Ishikawa (cell line): ENCODE measurements at regions not wholly inside any gene's neighbourhood (a gene's known extent, or its start where the extent isn't known, plus 50 kb on each side); places are given as distances from the start of the nearest gene placed in this dataset.

ENCODE experiments used
- CEBPB ChIP-seq: IDR thresholded peaks from 2 replicates; pipeline ENCODE4 v1.6.1; 2012
- CREB1 ChIP-seq: IDR thresholded peaks from 2 replicates; pipeline ENCODE4 v1.6.1; 2012; ENCODE audit warnings: low read depth
- EGR1 ChIP-seq: IDR thresholded peaks from 2 replicates; pipeline ENCODE4 v1.6.1; 2012
- EP300 ChIP-seq: IDR thresholded peaks from 2 replicates; pipeline ENCODE4 v1.6.1; 2012; ENCODE audit warnings: borderline replicate concordance
- FOXM1 ChIP-seq: IDR thresholded peaks from 2 replicates; pipeline ENCODE4 v1.6.1; 2012; ENCODE audit warnings: low read depth, borderline replicate concordance
- MAX ChIP-seq: IDR thresholded peaks from 2 replicates; pipeline ENCODE4 v1.6.1; 2012
- NFIC ChIP-seq: IDR thresholded peaks from 2 replicates; pipeline ENCODE4 v1.6.1; 2012
- RAD21 ChIP-seq: IDR thresholded peaks from 2 replicates; pipeline ENCODE4 v1.6.1; 2012; ENCODE audit warnings: low read depth
- REST ChIP-seq: IDR thresholded peaks from 2 replicates; pipeline ENCODE4 v1.6.1; 2012; ENCODE audit warnings: low read depth, mild to moderate bottlenecking
- TAF1 ChIP-seq: IDR thresholded peaks from 2 replicates; pipeline ENCODE4 v1.6.1; 2012; ENCODE audit warnings: low read depth, mild to moderate bottlenecking
- TCF12 ChIP-seq: IDR thresholded peaks from 2 replicates; pipeline ENCODE4 v1.6.1; 2012; ENCODE audit warnings: low read depth
- TEAD4 ChIP-seq: IDR thresholded peaks from 2 replicates; pipeline ENCODE4 v1.6.1; 2012
- USF1 ChIP-seq: IDR thresholded peaks from 2 replicates; pipeline ENCODE4 v1.6.1; 2012
- YY1 ChIP-seq: IDR thresholded peaks from 2 replicates; pipeline ENCODE4 v1.6.1; 2012; ENCODE audit warnings: low read depth
- ZBTB7A ChIP-seq: IDR thresholded peaks from 2 replicates; pipeline ENCODE4 v1.6.1; 2012; ENCODE audit warnings: low read depth

- TF ChIP-seq EP300, result no peak
- TF ChIP-seq RAD21, result no peak
- TF ChIP-seq USF1, result no peak
- no peak for TF ChIP-seq TAF1
- TF ChIP-seq TCF12, result no peak
- no peak for TF ChIP-seq EGR1
- no peak for TF ChIP-seq CEBPB
- TF ChIP-seq MAX, result no peak
- no peak for TF ChIP-seq YY1
- no peak for TF ChIP-seq FOXM1
- TF ChIP-seq REST, result no peak
- TF ChIP-seq NFIC, result no peak
- TF ChIP-seq TEAD4, result no peak
- no peak for TF ChIP-seq ZBTB7A
- TF ChIP-seq CREB1, result no peak
These were observed 500.0 kb downstream of the TYW1 start for GRCh38 chr7:67496589-67496988.

- TF ChIP-seq MAX (no peak), TAF1 (no peak), EGR1 (no peak), REST (no peak), EP300 (no peak), FOXM1 (no peak), NFIC (no peak), CREB1 (no peak), CEBPB (no peak), ZBTB7A (no peak), USF1 (no peak)
These were observed 506.3 kb downstream of the TYW1 start for GRCh38 chr7:67502929-67503328.

DNA sequence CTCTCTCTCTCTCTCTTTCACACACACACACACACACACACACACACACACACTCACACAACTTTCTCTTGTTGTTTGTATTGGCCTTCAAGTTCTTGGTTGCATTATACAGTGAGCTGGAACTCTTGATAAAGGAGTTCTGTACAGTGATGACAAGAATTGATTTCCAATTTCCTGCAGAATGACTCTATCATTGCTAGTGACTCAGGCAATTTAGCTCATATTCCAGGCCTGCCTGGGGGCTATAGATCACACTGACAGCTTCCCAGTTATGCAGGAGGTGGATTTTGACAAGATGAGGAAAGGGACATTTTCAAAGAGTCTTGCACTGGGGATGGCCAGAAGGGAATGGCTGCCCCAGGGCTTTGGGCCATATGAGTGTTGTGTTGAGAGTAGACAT, 508.8 kb downstream of the TYW1 start:
- TF ChIP-seq RAD21 (no peak), EGR1 (no peak), MAX (no peak), YY1 (no peak), TCF12 (no peak), CREB1 (no peak), ZBTB7A (no peak), USF1 (no peak), TEAD4 (no peak), TAF1 (no peak), CEBPB (no peak), EP300 (no peak), REST (no peak), NFIC (no peak), FOXM1 (no peak)

GRCh38 chr7:67512481-67512880, 515.8 kb downstream of the TYW1 start:
- TF ChIP-seq NFIC, result no peak
- no peak for TF ChIP-seq YY1
- TF ChIP-seq TCF12, result no peak
- TF ChIP-seq EGR1, result no peak
- no peak for TF ChIP-seq CREB1
- no peak for TF ChIP-seq TAF1
- no peak for TF ChIP-seq REST
